Vagina (tissue), 2 donors: ENCODE measurements at regions not wholly inside any gene's neighbourhood (a gene's known extent, or its start where the extent isn't known, plus 50 kb on each side); places are given as distances from the start of the nearest gene placed in this dataset.

Experiments
- CTCF ChIP-seq, 3 experiments: fragments of 450-650 bp in 2 of 3; fragments of 200-600 bp in 1 of 3; sonication (generic) in 1 of 3; IDR thresholded peaks; one replicate each; pipeline ENCODE4 v1.5.1; 2017 to 2019; ENCODE audit warnings: antibody characterized with exemption in 3 of 3, mild to moderate bottlenecking in 2 of 3, moderate library complexity in 2 of 3
- POLR2AphosphoS5 ChIP-seq, 2 donors: sonication (generic); formaldehyde crosslinking; IDR thresholded peaks; one replicate each; pipeline ENCODE4 v1.9.0; 2017; ENCODE audit warnings: antibody characterized with exemption in 2 of 2, mild to moderate bottlenecking in 2 of 2, low read depth in 1 of 2; ENCODE audit not compliant: insufficient read depth in 1 of 2

- no peak for TF ChIP-seq CTCF (IDR thresholded peaks at IDR 0.05)
- TF ChIP-seq POLR2AphosphoS5 (IDR thresholded peaks at IDR 0.05; ENCODE audit: insufficient read depth in 1 of 2, low read depth in 1 of 2): no peak
Observed at GRCh38 chr1:189351960-189352359, 1125.7 kb downstream of the BRINP3 start.
